Natural killer cell treated with Interleukin-12 subunit alpha and Interleukin-12 subunit beta and Interleukin-15 and Interleukin-18, amount 100 ng/mL, for 72 hours (primary cell): ENCODE measurements at regions not wholly inside any gene's neighbourhood (a gene's known extent, or its start where the extent isn't known, plus 50 kb on each side); places are given as distances from the start of the nearest gene placed in this dataset.
A peak's percentile ranks its signal among the peaks of the same experiment; 100 is the strongest.

Experiments used
- ATAC-seq, 2 donors: fragments of 150-1000 bp; cut with Tn5 transposase in 1 of 2; sonication (Bioruptor Pico), chemical (Tn5 transposase) in 1 of 2; 2 replicates each; pipeline ENCODE4 v1.10.0; 2021
- DNase-seq: peaks from one replicate; pipeline ENCODE4 v3.0.0; 2022; ENCODE audit warnings: low spot score
- H3K27ac Mint-ChIP-seq, 2 donors: 1 replicate in 1 of 2; 2 replicates in 1 of 2; pipeline ENCODE4 v1.8.0; 2022; ENCODE audit warnings: mixed read lengths in 2 of 2, mild to moderate bottlenecking in 1 of 2, moderate library complexity in 1 of 2
- H3K27me3 Mint-ChIP-seq, 2 donors: 1 replicate in 1 of 2; 2 replicates in 1 of 2; pipeline ENCODE4 v1.8.0; 2022; ENCODE audit warnings: mixed read lengths in 2 of 2
- H3K36me3 Mint-ChIP-seq: one replicate; pipeline ENCODE4 v1.8.0; 2022; ENCODE audit warnings: mixed read lengths
- H3K4me1 Mint-ChIP-seq, 2 donors: 1 replicate in 1 of 2; 2 replicates in 1 of 2; pipeline ENCODE4 v1.8.0; 2022; ENCODE audit warnings: low read depth in 2 of 2, mixed read lengths in 2 of 2, mild to moderate bottlenecking in 1 of 2
- H3K4me3 Mint-ChIP-seq: one replicate; pipeline ENCODE4 v1.8.0; 2022; ENCODE audit warnings: mixed read lengths
- H3K9me3 Mint-ChIP-seq: 2 replicates; pipeline ENCODE4 v1.8.0; 2022; ENCODE audit warnings: mixed read lengths

DNA sequence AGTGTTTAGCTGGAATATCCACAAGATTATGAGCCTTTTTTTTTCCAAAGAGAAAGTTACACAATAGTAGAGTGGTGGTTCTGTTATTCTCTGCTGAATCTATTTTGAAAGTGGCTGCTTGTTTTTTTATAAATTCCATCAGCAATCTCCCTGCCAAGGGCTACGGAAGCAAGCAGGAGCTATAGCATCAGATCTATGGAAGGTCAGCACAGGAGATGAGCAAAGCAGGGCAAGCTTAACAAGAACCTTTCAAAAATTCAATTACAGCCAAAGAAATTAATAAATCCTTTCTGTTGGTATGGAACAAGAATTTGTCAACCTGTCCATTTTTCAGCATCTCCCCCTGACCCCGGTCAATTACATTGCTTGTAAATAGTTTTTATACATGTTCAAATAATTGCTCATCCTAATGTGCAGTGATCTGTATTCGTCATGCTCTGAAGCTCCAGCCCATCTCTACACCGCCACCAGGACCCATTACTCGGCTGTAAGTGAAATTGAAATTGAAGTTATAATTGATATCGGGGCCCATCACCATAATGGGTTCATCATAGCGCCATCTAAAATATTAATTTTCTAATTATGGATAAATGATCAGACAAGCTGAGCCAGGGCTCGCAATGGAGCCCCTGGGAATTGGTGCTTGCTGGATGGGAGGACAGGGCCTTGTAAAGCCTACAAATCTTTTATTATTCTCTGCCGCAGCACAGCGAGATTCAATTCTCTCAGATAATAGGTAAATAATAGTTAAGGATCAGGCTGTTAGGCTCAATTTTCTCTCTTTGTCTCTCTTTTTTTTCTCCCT lies 215.1 kb downstream of the ATG4C start:
- Mint-ChIP-seq H3K27me3 (peaks cover 11 to 16% of the 10 kb centered on the region in 2 donors), H3K4me3 (no peak overlapping the region), H3K4me1 (no peaks in the 10 kb centered on the region), H3K36me3 (no peaks in the 10 kb centered on the region), H3K9me3 (no peaks in the 10 kb centered on the region), H3K27ac (no peak overlapping the region)
- ATAC-seq (no peak), DNase-seq (no peak)

DNA sequence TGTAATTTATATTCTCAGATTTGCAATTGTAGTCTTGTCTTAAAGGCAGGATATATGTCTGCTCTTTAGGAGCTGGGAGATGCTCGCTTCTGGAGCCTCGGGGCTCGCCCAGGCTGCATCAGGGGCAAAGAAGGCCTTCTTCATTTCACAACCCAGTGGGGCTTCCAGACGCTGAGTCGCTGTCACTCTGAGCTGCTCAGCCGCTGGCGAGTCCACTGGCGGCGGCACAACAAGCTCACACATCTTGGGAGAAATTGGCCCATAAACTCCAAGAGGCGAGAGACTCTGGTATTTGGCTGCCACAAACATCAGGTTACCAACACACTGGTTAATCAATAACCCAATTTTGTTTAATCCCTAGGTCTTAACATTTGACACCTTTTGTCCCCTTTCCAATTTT lies 216.6 kb downstream of the ATG4C start:
- no peak for ATAC-seq
- H3K27ac Mint-ChIP-seq = no peak overlapping the region
- no peak for DNase-seq
- peaks cover 13 to 17% of the 10 kb centered on the region in 2 donors for H3K27me3 Mint-ChIP-seq
- no peaks in the 10 kb centered on the region for H3K4me1 Mint-ChIP-seq
- no peak overlapping the region for H3K4me3 Mint-ChIP-seq
- no peaks in the 10 kb centered on the region for H3K36me3 Mint-ChIP-seq
- no peaks in the 10 kb centered on the region for H3K9me3 Mint-ChIP-seq

DNA sequence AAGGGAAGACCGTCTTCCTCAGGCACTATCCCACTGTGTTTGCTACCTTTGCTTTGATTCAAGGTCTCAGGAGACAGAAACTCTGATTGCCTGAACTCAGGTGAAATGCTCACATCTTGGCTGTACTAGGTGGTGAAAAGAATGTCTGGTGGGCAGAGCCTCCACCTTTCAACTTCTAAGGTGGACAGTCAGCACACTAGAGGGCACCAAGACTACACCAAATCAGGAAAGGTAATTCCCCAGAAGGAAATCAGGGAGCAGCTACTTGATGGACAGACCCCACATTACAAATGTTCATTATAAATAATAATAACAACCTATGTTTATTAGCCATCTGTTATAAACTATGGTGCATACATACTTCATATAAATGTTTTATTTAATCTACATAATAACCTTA lies 220.9 kb downstream of the ATG4C start:
- Mint-ChIP-seq H3K9me3 (no peaks in the 10 kb centered on the region), H3K27ac (no peak overlapping the region), H3K27me3 (peaks cover 15 to 19% of the 10 kb centered on the region in 2 donors), H3K4me1 (no peaks in the 10 kb centered on the region), H3K4me3 (no peak overlapping the region), H3K36me3 (no peaks in the 10 kb centered on the region)
- DNase-seq = no peak
- peak in 1 of 2 donors; percentile 34 for ATAC-seq

DNA sequence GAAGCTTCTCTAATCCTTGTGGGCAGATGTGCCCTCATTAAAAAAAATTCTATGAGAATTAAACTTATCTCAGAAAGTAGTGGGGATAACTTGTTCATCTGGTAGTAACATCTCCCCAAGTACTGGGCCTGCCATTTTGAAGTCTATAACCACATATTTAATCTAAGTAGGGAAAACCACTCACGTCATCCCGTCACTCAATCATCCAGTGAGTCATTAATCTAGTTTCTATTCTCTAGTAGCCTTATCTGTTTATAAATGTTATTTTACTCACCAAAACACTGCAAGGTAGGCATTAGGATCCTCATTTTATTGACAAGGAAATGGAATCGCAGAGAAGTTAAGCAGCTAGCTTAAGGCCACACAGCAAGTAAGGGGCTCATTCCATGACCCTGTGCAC lies 221.9 kb downstream of the ATG4C start:
- ATAC-seq = no peak
- no peaks in the 10 kb centered on the region for H3K4me1 Mint-ChIP-seq

DNA sequence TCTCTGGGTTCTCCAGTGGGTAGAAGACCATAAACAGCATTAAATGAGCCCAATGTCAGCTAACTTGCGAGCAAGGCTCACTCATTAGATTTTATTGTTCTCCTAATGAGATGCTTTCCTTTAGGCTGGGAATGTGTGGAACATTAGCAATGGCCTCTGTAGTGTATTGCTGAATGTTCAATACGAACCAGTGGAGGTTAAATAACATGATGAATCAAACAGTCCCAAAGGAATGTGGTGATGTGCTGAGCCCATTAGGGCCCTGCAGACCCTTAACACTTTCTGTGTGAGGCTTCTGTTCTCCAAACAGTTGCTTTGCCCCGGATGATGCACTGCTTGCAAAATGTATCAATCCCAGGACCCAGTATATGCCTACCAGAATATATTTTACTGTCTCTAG lies 225.5 kb downstream of the ATG4C start:
- no peaks in the 10 kb centered on the region for H3K9me3 Mint-ChIP-seq
- H3K4me1 Mint-ChIP-seq = no peaks in the 10 kb centered on the region
- no peak for DNase-seq
- ATAC-seq = no peak
- H3K27ac Mint-ChIP-seq = no peak overlapping the region
- H3K27me3 Mint-ChIP-seq = peaks cover 5 to 14% of the 10 kb centered on the region in 2 donors
- H3K4me3 Mint-ChIP-seq = no peak overlapping the region
- no peaks in the 10 kb centered on the region for H3K36me3 Mint-ChIP-seq

More for the DNA sequence above, 221.9 kb downstream of the ATG4C start:
- Mint-ChIP-seq H3K36me3 (no peaks in the 10 kb centered on the region), H3K27ac (no peak overlapping the region), H3K4me3 (no peak overlapping the region), H3K27me3 (peaks cover 10 to 19% of the 10 kb centered on the region in 2 donors), H3K9me3 (no peaks in the 10 kb centered on the region)
- no peak for DNase-seq

DNA sequence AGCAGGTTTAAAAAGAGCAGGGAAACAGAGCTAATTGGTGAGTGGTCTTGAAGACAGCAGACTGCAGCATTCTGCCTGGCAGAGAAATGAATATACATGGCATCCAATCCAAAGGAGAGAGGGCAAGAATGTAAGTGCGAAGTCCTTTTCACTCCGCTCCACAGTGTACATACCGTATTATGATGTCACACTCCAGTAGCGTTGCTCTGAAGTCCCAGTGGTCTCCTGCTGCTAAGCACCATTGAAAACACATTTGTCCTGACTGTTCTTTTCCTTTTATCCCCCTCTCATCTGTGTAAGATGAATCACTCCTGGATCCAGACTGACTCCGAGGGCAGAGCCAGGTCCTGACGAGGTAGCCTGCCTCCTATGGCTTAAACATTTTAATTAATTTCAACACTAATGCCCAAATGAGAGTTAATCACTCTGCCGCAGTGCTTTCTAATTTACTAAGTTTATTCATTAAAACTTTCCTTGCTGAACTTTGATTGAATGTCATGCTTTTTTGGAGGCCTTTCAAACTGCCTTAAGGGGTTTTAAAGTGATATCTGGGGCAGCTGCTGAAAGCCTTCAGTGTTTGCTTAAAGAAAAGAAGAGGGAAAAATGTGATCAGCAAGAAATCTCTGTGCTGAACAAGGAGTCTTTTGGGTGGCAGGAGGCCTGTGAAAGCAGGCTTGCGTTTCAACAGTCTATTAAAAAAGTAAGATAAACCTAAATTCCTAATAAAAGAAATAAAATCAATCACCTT lies 227.2 kb downstream of the ATG4C start:
- no peak overlapping the region for H3K4me3 Mint-ChIP-seq
- ATAC-seq (no peak), DNase-seq (no peak)
- no peaks in the 10 kb centered on the region for H3K9me3 Mint-ChIP-seq
- H3K4me1 Mint-ChIP-seq = no peaks in the 10 kb centered on the region
- no peaks in the 10 kb centered on the region for H3K36me3 Mint-ChIP-seq
- H3K27ac Mint-ChIP-seq = no peak overlapping the region
- H3K27me3 Mint-ChIP-seq = peaks cover 5 to 12% of the 10 kb centered on the region in 2 donors

DNA sequence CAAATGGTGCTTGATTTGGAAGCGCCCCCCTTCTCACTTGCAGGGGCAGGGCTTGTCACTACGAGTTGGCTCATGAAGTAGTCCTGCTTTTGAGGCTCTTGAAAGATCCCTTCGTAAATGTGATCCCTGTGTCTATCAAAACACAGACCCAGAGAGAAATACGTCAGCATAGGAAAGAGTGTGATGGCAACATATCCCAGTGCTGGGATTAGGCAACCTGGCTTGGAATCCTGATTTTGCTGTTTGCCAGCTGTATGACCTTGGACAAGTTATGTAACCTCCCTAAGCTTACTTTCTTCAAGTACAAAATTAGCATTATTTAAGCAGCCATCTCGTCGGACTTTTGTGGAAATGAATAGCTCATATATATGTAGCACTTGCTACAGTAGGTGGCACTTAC lies 228.4 kb downstream of the ATG4C start:
- Mint-ChIP-seq H3K27ac (no peak overlapping the region), H3K27me3 (peaks cover 0 to 6% of the 10 kb centered on the region in 2 donors), H3K36me3 (no peaks in the 10 kb centered on the region), H3K4me3 (no peak overlapping the region), H3K9me3 (no peaks in the 10 kb centered on the region), H3K4me1 (no peaks in the 10 kb centered on the region)
- no peak for ATAC-seq
- no peak for DNase-seq

DNA sequence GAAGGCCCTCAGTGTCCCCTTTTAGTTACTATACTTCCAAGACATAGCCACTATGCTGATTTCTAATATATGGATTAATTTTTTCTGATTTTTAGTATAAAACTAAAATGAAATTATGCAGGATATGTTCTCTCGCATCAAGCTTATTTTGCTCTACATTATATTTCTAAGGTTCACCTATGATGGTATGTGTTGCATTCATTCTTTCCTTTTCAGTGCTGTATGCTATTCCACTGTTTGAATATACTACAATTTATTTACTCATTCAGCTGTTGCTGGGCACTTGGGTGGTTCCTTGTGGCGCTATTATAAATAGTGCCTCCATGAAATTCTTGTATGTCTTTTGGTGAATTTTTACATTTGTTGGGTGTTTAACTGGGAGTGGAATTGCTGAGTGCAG lies 230.3 kb downstream of the ATG4C start:
- H3K27ac Mint-ChIP-seq = no peak overlapping the region

DNA sequence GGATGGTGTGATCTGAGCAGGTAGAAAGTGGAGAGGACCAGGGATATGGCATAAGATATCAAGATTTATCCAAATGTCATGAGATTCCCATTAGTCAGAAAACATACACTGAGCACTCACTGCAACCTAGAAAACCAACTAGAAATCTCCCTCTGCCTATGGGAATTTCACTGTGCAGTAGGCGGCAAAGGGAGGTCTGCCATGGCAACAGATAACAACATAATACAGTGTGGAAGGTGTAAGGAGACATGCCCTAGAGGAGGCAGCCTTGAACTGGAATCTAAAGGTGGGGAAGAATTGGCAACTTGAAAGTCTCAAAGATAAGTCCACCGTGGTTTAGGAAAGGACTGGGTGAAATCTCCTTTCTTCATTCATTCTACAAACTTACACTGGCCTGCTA lies 238.4 kb downstream of the ATG4C start:
- ATAC-seq (no peak), DNase-seq (no peak)
- no peak overlapping the region for H3K27ac Mint-ChIP-seq
- H3K4me3 Mint-ChIP-seq = no peak overlapping the region
- H3K27me3 Mint-ChIP-seq = peaks cover 5 to 11% of the 10 kb centered on the region in 2 donors
- no peaks in the 10 kb centered on the region for H3K9me3 Mint-ChIP-seq
- H3K36me3 Mint-ChIP-seq = no peaks in the 10 kb centered on the region
- no peaks in the 10 kb centered on the region for H3K4me1 Mint-ChIP-seq

More for the DNA sequence above, 230.3 kb downstream of the ATG4C start:
- no peak for ATAC-seq
- Mint-ChIP-seq H3K9me3 (no peaks in the 10 kb centered on the region), H3K36me3 (no peaks in the 10 kb centered on the region), H3K27me3 (peaks cover 0 to 6% of the 10 kb centered on the region in 2 donors), H3K4me1 (no peaks in the 10 kb centered on the region), H3K4me3 (no peak overlapping the region)
- no peak for DNase-seq

DNA sequence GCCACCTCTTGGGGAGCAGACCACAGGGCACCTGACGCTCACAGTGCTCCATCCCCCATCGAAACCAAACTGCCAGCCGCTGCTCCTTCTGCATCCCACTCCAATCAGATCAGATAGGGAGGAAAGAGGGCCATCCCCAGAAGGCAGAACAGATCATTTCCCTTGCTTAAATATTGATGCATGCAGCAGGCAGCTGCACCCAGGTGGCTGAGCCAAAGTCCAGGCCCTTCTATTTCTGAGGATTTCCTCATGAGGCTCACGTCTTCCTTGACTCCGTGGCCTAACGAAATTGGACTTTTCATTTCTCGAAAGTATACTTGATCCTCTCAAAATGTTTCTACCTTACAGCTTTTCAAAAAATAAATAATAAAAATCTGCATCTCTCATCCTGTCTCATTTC lies 239.2 kb downstream of the ATG4C start:
- Mint-ChIP-seq H3K27ac (no peak overlapping the region), H3K27me3 (peaks cover 5 to 11% of the 10 kb centered on the region in 2 donors), H3K4me3 (no peak overlapping the region), H3K4me1 (no peaks in the 10 kb centered on the region), H3K36me3 (no peaks in the 10 kb centered on the region), H3K9me3 (no peaks in the 10 kb centered on the region)
- DNase-seq = no peak
- ATAC-seq = no peak

DNA sequence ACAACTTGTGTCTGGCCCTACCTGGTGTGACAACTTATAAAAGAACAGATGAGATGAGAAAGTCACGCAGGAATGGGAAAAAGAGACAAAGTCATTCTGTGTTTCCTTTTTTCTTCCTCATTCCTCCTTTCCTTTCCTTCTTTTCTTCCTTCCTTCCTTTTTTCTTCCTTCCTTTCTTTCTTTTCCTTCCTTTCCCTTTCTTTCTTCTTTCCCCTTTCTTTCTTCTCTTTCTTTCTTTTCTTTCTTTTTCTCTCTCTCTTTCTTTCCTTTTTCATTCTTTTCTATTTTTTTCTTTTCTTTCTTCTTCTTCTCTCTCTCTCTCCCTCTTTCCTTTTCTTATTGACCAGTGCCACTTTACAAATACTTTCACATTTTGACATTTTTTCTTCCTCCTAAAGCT lies 239.7 kb downstream of the ATG4C start:
- H3K9me3 Mint-ChIP-seq = no peaks in the 10 kb centered on the region
- no peaks in the 10 kb centered on the region for H3K36me3 Mint-ChIP-seq
- no peak overlapping the region for H3K4me3 Mint-ChIP-seq
- DNase-seq = no peak
- no peak overlapping the region for H3K27ac Mint-ChIP-seq
- no peaks in the 10 kb centered on the region for H3K4me1 Mint-ChIP-seq
- ATAC-seq = no peak
- peaks cover 5 to 11% of the 10 kb centered on the region in 2 donors for H3K27me3 Mint-ChIP-seq

DNA sequence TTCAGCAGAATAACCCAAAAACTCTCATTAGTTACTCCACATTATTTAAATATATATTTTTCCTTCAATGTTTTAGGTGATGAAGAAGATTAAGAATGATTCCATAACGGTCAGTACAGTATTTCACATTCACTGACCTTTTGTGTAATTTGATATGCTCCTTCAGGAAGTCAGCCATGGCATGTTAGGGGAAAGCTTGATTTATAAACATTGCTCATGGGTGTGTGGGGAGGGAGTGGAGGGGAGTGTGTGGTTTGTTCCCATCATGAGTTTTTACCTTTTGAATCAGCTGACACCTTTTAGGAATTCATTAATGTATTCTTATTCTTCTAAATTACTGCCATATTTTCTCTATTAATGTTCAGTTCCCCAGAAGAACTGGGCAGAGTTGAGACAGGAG lies 240.2 kb downstream of the ATG4C start:
- no peak overlapping the region for H3K4me3 Mint-ChIP-seq
- ATAC-seq (no peak), DNase-seq (no peak)
- H3K4me1 Mint-ChIP-seq = no peaks in the 10 kb centered on the region
- peaks cover 5 to 11% of the 10 kb centered on the region in 2 donors for H3K27me3 Mint-ChIP-seq
- no peak overlapping the region for H3K27ac Mint-ChIP-seq
- no peaks in the 10 kb centered on the region for H3K9me3 Mint-ChIP-seq
- H3K36me3 Mint-ChIP-seq = no peaks in the 10 kb centered on the region

DNA sequence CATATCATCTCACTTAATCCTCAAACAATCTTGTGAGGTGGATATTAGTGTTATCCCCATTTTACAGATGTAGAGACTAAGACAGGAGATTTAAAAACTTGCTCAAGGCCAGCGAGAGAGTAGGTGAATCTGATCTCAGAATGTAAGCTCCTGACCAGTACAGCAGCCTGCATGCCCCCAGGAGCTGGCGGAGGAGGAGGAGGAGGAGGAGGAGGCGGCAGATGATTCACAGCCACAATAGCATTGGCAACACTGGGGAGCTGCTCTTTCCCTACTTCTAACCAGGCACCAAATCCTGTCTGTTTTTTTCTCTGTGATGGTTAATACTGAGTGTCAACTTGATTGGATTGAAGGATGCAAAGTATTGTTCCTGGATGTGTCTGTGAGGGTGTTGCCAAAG lies 243.2 kb downstream of the ATG4C start:
- ATAC-seq (no peak), DNase-seq (no peak)
- no peaks in the 10 kb centered on the region for H3K9me3 Mint-ChIP-seq
- no peaks in the 10 kb centered on the region for H3K4me1 Mint-ChIP-seq
- no peaks in the 10 kb centered on the region for H3K36me3 Mint-ChIP-seq
- peaks cover 5 to 11% of the 10 kb centered on the region in 2 donors for H3K27me3 Mint-ChIP-seq
- H3K4me3 Mint-ChIP-seq = no peak overlapping the region
- no peak overlapping the region for H3K27ac Mint-ChIP-seq

DNA sequence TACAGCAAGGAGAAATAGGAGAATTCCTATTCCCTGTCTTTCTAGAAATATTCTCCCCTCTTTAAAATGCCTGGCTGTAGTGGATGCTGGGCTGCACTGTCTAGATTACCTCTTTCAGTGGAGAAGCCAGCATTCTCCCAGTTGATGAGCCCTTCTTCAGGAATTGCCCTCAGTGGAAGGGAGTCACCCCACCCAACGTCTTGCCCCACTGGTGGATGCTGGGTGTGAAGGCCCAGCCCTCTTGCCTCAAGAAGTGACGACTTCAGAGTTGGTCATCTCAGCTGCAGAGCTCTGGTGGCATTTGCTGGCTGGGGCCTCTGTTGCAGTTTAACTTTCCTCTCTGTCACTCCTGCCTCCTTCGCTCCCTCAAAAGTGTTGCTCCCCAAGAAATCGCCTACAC lies 248.2 kb downstream of the ATG4C start:
- no peak for ATAC-seq
- H3K36me3 Mint-ChIP-seq = no peaks in the 10 kb centered on the region
- no peak for DNase-seq

More for the DNA sequence above, 248.2 kb downstream of the ATG4C start:
- peaks cover 7% of the 10 kb centered on the region in 2 donors for H3K27me3 Mint-ChIP-seq
- H3K27ac Mint-ChIP-seq = no peak overlapping the region
- peaks cover 3% of the 10 kb centered on the region for H3K9me3 Mint-ChIP-seq
- H3K4me3 Mint-ChIP-seq = no peak overlapping the region
- H3K4me1 Mint-ChIP-seq = no peaks in the 10 kb centered on the region
